GM12891 (cell line): ENCODE measurements at regions not wholly inside any gene's neighbourhood (a gene's known extent, or its start where the extent isn't known, plus 50 kb on each side); places are given as distances from the start of the nearest gene placed in this dataset.

Source experiments
- POLR2AphosphoS5 ChIP-seq: IDR thresholded peaks from 2 replicates; pipeline ENCODE4 v1.6.1; 2011; ENCODE audit warnings: low read depth, low read length, control low read depth
- TAF1 ChIP-seq: IDR thresholded peaks from 2 replicates; pipeline ENCODE4 v1.6.1; 2011; ENCODE audit warnings: low read depth, low read length, control low read depth

DNA sequence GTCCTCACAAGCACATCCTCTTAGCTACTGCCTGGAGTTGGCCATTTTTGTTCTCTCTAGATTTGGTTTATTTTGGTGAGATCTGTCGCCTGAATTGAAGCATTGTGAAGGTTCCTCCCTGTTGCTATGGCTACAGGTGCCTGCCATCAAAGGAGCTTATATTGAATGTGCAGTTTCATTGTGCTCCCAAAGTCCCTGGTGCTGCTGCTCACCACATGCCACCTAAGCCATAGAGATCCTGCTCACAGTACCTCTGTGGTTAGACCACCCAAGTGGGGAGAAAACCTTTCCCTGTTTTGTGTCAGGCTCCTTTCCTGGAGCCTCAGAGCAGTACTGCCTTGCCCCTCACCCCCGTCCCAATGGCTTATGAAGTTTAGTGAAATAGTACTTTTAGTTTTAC lies 383.4 kb downstream of the TMEM38B start:
- TF ChIP-seq POLR2AphosphoS5: no peak
- no peak for TF ChIP-seq TAF1
